ENCODE measurements at regions not wholly inside any gene's neighbourhood (a gene's known extent, or its start where the extent isn't known, plus 50 kb on each side); places are given as distances from the start of the nearest gene placed in this dataset.

GRCh38 chr5:159792180-159792579 lies 124.1 kb upstream of the ADRA1B start:
- TF ChIP-seq POLR2A (IDR thresholded peaks at IDR 0.05) (no peak), CTCF (IDR thresholded peaks at IDR 0.05) (no peak)
